ENCODE measurements at regions not wholly inside any gene's neighbourhood (a gene's known extent, or its start where the extent isn't known, plus 50 kb on each side); places are given as distances from the start of the nearest gene placed in this dataset.

DNA sequence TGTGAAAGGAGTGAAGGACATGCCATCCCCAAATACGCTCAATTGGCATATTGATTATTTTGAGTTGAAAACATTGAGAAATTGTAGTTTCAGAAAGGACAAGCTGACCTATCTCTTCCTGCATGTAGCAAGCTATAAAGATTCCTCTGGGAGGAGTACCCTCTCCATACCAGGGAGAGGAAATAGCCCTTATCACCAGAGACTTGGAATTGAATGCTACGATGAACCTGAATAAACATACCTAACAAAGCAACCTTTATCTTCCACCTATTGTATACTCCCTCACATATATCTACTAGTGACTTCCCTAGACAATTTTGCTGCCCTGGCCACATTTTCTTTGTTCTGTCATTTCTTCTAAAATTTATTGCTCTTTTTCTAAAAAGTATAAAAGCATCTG, 150.2 kb upstream of the EEPD1 start:
- DNase-seq (ENCODE audit: extremely low read depth, low read depth, low spot score): no peak

DNA sequence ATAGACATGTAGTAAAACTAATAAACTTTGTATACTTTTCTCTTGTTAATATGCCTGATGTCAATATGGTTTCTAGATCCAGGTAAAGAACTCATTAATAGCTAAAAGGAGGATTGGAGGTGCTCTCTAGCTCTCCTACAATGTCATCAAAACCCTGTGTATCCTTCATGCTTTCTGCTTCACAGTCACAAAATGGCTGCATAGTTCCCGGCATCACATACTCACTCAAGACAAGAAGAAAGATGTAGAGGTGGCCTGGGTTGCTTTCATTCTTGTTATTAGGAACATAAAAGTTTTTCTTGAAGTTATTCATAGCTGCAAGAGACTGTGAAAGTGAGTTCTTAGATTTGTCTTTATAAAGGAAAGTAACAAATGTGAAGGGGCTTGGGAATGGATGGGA, 149.7 kb upstream of the EEPD1 start:
- DNase-seq (ENCODE audit: extremely low read depth, low read depth, low spot score): no peak

DNA sequence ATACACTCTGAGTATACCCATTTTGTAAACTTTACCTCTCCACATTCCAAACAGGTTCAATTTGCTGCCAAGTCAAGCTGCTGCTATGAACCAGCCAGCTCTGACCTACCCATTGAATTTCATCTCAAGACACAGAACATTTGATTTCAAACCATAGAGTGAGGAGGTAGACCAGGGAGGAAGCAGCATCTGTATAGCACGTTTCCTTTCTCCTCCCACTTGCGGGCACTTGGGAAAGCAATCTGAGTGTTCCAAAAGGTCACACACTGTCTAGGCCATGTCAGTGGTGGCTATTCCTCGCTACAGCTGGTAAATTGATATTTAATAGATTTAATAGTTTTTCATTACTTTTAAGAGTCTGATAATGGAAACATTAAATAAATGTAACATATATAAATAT, 147.8 kb upstream of the EEPD1 start:
- DNase-seq (ENCODE audit: extremely low read depth, low read depth, low spot score): no peak

DNA sequence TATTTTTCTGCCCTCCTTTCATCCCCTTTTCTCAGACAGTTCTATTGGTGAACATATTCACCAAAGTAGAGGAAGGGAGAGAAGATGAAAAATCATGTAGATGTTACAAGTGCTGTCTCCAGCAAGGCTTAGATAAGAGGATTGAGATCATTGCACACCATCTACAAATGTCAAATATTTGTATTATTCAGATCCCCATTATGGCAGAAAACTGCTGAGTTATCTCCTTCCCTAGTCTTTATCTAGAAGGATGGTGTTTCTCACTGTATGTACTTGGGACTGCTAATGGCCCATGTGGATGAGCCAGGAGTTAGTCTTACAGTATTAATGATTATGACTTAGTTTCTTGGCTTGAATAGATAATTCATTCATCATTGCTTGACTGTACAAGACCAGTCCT, 147.2 kb upstream of the EEPD1 start:
- no peak for DNase-seq (ENCODE audit: extremely low read depth, low read depth, low spot score)

DNA sequence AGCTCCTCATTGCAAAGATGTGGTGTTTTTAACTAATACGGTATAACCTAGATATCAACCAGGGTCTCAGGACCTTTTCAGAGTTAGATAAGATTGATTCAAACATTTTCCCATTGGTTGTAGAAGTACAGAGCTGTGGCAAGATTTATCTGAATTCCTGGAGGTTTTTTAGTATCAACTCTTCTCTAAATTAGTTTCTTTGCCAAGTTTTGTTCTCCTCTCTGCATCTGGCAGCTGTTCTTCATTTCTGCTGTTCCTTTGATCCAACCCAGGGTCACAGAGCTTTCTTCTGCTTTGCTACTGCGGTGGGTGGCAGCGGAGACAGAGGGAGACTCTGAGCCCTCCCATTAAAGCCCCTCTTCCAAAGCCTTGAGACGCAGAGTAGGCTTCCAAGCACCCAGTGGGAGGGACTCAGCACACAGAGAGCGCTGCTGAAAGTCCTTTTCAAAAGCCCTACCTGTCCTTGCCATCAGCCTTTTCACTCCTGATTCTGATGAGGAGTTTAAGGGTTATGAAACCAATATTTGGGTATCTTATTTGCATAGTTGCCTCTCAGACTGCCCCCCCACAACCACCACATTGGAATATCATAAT, 146.3 kb upstream of the EEPD1 start:
- DNase-seq (ENCODE audit: extremely low read depth, low read depth, low spot score): no peak

DNA sequence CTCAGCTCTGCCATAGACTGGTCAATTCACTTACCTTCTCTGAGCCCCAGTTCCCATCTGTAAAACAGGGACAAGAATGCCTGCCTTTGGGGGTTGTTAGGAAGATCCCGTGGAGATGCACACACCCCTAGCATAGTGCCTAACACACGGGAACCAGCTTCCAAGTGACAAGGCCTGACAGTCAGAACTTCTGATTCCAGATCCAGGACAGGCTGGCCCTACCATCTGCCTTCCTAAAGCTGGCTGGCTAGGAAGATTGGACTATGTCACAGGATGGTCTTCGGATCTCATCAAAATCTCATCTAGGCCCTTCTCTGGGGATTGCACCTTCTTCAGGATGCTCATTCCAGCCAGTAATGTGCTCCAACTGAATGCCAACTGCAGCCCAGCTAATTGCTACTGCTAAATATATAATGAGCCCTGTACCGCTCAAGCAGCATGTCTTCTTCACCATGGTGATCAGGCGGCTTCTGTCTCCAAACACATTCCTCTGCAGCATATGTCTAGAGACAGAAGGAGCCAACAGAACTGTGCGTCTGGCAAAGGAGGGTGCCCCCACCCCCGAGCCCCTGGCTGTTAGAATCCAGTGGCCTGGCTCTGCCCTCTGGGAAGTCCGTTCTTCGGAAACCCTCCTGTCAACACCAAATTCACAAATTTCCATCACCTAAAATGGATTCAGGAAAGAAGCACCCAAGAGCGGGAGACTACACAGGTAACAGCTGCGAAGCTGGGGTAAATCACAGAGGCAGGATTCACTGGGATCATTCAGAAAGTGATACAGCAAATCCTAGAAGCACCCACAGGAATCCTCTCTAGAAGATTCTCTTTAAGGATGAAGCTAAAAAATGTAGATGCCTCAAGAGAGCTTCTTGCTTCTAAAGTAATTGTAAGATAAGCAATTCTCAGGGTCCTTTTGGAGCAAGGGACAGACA, 142.1 kb upstream of the EEPD1 start:
- no peak for DNase-seq (ENCODE audit: extremely low read depth, low read depth, low spot score)

DNA sequence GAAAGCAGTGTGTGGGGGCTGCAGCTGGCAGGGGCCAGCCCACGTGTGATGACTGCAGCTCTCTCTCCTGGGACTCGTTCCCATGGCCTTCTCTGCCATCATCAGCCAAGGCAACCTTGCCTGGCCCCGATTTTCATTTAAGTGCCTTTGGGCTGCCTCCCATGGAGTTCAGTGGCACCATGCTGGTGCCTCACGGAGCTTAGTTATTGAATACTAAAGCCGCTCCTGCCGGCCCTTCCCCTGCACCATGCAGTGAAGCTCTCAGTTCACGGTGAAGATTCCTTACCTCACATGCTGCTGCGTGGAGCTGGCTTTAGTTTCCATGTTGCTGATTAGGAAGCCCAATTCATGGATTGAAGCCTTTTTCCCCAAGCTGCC, 141.5 kb upstream of the EEPD1 start:
- DNase-seq (ENCODE audit: extremely low read depth, low read depth, low spot score): no peak

DNA sequence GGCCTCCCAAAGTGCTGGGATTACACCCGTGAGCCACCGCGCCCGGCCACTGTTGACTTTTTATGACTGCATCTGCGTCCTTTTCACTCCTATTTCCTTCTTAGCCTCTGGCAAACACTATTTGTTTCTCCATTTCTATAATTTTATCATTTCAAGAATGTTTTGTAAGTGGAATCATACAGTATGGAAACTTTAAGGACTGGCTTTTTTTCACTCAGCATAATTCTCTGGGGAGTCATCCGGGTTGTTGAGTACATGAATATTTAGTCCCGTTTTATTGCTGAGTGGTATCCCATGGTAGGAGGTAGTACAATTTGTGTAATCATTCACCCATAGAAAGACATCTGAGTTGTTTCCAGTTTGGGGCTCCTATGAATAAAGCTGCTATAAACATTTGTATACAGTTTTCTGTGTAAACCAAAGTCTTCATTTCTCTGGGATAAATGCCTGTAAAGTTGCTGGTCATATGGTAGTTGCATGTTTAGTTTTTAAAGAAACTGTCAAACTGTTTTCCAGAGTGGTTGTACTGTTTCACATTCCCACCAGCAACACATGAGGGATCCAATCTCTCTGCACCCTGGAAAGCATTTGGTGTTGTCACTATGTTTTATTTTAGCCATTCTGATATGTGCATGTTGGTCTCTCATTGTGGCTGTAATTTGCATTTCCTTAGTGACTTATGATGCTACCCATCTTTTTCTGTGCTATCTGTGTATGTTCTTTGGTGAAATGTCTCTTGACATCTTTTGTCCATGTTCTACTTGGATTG, 139.6 kb upstream of the EEPD1 start:
- DNase-seq (ENCODE audit: extremely low read depth, low read depth, low spot score): no peak

DNA sequence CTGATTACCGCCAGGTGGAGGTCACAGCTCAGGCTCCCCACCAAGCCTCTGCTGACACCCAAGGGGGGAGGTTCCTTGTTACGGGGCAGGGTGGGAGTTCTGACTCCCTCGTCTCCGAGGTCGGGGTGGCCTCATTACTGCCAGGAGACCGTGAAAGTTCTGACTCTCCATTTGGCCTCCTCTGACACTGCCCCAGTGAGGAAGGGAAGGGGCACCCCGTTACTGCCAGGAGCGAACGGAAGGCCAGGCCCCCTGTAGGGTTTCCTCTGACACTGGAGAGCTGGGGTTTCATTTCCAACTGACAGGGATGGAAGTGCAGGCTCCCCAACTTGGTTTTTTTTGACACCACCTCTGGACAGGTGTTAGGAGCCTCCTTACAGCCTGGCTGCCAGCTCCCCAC, 138.1 kb upstream of the EEPD1 start:
- DNase-seq (ENCODE audit: extremely low read depth, low read depth, low spot score): no peak

DNA sequence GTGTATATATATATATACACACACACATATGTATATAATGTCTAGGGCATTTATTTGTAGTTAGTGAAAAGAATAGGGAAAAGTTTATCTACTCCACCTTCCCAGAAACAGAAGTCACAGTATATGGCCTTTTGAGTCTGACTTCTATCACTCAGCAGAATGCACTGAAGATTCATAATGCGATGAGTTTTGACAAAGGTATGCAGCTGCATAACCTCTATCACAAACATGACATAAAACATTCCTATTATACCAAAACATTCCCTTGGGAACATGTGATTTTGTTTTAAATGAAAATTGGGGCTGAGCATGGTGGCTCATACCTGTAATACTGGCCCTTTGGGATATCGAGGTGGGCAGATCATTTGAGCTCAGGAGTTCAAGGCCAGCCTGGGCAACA, 137.3 kb upstream of the EEPD1 start:
- DNase-seq (ENCODE audit: extremely low read depth, low read depth, low spot score): no peak

DNA sequence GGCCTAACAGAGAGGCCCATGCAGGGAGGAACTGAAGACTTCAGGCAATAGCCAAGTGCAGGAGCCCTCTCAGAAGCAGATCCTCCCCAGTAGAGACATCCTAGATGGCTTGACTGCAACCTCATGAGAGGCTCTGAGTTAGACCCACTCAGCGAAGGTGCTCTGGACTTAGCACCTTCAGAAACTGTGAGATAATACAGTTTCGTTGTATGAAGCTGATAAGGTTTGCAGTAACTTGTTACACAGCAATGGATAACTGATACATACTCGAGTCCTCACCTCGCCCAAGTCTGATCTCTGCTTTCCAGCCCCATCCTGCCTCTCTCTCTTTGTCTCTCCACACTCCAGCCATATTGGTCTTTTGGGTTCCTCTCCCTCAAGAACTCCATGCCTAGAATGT, 136.4 kb upstream of the EEPD1 start:
- no peak for DNase-seq (ENCODE audit: extremely low read depth, low read depth, low spot score)

DNA sequence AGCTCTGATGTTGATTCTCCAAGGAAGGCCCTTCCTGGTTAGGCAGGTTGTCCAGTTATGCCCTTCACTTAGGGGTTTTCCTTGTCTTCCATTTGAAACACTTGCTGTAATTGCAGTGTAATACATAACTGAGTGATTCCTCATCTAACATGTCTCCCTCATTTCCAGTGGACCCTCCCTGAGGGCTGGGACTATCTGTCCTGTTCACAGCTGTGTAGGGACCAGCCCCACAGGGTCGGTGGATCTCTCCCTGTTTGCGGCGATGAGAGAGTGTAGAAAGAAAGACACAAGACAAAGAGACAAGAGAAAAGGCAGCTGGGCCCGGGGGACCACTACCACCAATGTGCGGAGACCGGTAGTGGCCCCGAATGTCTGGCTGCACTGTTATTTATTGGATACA, 135.9 kb upstream of the EEPD1 start:
- DNase-seq (ENCODE audit: extremely low read depth, low read depth, low spot score): no peak

DNA sequence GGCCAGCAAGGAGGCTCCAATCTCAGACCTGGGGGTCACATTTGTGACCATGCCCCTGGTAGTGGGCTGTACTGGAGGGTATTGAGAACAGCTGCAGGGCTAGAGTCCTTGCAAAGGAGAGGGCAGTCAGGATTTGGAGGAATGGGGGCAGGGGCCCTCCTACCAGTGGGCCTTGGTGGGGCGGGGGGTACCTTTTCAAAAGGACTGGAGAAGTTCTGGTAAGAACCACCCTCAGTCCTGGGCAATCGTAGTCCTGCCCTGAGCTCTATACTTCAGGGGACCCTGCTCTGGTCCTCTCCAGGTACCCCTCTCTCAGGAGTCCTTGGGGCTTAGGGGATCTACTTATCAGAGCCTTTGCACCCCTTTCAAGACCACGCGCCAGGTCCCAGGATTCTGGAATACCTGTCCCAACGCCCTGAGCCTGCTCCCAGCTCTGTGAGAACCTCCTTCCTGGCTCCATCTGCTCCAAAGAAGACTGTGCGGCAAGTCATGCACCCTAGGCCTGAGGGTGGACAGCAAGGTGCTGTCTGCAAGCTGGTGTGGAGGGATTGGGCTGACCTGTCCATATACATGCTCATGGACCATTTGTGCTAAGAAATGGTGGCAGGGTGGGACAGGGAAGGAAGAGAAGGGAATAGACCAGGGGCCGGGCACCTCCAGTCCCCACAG, 134.1 kb upstream of the EEPD1 start:
- DNase-seq (ENCODE audit: extremely low read depth, low read depth, low spot score): no peak

DNA sequence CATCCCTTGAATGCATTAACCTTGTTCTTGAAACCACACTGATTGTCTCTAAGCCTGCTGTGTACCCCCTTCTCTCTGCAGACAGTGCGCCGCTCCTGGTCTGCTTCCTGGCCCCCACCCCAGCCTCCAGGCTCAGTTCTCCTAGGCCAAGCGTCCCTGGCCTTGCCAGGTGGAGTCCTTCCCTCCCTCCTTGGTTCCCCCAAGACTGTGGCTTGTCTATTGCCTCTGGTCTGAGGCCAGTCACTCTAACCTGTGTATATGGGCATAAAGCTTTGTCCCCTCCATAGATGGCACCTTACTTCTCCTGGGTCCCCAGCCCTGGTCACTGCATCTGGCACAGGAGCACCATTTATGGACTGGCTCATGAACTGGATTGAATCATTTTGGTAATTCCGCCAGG, 133.5 kb upstream of the EEPD1 start:
- DNase-seq (ENCODE audit: extremely low read depth, low read depth, low spot score): no peak

DNA sequence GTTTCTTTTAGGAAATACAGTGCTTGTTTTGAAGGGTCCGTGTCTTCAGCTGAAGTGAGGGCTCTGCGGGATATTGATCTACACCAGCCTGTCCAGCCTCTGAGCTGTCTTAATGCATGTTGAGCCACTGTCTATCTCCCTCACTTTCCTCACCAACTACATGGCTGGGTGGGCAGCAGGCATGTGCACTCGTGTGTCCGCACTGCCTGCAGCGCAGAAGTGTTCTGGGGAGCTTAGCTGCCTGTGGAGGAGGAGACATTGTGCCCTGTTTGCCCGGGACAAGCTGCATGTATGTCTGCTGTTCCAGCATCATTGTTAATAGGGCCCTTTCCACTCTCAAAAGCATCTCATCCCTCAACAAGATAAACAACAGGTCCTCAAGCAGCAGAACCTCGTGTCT, 133.1 kb upstream of the EEPD1 start:
- no peak for DNase-seq (ENCODE audit: extremely low read depth, low read depth, low spot score)

DNA sequence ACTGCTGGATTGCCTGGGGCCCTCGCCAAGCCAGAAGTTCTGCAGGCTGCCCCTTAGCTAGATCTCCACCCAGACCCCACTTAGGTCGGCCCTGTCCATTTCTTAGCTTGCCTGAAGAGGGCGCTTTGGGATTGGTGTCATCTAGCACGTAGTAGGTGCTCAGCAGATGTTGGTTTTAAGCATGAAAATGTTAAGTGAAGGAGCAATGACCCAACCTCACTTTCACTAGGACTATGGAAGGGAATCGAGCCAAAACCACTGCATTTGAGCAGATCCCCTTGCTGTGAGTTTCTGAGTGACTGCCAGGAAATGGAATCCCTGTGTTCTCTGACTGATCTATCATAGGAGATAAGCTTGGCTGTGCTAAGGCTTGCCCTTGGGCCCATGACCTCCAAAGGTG, 131.7 kb upstream of the EEPD1 start:
- DNase-seq (ENCODE audit: extremely low read depth, low read depth, low spot score): no peak

DNA sequence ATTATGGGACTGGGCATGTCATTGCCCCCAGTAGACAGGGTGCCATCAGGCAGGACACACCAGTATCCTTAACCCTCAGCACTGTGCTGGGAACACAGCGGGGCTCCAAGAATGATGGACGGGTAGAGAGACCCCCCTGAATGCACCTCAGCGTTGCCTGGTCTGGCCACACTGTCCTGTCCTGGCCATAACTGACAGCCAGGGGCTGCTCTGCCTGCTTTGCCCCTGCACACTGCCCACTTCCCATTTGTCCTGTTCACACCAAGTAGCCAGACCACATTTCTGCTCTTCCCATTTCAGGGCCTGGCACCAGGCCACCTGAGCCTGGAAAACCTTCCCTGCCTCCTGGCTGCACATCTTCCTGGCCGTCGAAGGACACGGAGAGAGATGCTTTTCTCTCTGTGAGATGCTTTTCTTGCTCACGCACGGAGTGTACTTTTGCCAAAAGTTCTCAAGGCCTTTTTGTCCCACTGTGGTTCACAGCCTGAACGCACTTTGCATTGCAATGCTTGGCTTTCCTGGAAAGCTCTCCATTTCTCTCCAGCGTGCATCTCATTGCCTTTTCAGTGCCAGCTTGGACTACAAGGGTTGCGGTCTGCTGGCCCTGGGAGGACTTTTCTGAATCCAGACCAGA, 131.0 kb upstream of the EEPD1 start:
- DNase-seq (ENCODE audit: extremely low read depth, low read depth, low spot score): no peak

DNA sequence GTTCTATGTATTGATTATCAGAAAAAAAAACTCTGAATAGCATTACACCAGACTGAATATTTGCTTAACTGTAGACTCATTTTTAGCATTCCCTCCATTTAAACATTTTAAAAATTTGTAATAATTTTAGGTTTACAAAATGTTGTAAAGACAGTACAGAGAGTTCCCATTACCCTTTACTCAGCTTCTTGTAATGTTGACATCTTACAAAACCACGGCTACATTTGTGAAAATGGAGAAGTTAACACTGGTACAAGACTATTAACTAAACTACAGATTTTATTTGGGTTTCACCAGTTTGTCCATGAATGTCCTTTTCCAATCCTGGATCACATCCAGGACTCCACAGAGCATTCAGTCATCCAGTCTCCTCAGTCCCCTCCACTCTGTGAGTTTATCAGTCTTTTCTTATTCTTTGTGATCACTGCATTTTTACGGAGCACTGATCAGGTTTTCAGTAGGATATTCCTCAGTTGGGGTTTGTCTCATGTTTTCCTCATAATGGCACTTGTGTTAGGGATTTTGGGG, 130.0 kb upstream of the EEPD1 start:
- DNase-seq (ENCODE audit: extremely low read depth, low read depth, low spot score): no peak

DNA sequence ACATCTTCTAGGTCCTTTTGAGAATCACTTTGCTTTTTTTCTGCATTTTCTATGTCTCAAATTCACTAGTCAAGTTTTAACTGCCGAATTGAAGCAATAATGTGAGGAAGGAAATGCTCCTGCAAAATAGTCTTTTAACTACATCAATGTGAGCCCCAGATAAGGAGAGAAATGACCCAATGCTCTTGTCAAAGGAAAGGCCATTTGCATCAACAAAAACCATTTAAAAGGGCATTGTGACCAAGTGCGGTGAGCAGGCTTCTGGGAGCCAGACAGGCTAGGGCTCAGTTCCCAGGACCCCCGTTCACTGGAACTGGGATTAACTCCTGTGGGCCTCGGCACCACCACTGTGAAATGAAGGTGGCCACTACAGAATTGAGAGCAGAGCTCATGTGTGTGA, 127.9 kb upstream of the EEPD1 start:
- no peak for DNase-seq (ENCODE audit: extremely low read depth, low read depth, low spot score)

DNA sequence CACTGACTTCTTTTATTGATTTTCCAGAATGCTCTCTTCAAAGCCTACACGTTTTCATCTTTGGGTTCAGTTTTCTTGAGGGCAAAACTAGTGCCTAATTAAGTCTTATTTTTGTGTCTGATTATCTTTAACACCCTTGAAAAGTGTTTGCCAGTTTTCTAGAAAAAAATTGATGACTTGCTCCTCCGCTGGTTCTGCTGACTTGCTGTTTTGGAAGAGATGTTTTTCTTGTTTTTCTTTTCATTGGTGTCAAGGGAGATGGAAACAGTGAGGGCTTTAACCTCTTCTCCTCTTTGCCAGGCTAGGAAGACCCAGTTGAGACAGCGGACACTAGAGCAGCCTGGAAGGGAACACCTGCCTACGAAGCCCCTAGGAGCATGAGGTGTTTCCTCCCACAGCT, 123.7 kb upstream of the EEPD1 start:
- DNase-seq (ENCODE audit: extremely low read depth, low read depth, low spot score): no peak
